Activated CD8-positive, alpha-beta T cell treated with anti-CD3 and anti-CD28 coated beads for 36 hours (primary cell): ENCODE measurements at regions not wholly inside any gene's neighbourhood (a gene's known extent, or its start where the extent isn't known, plus 50 kb on each side); places are given as distances from the start of the nearest gene placed in this dataset.

ENCODE experiments used
- ATAC-seq: fragments of 200-7000 bp; cut with Tn5 transposase; one replicate; pipeline ENCODE4 v1.10.0; 2021; ENCODE audit warnings: mild to moderate bottlenecking, moderate library complexity
- CTCF ChIA-PET: fragments of 350-600 bp; sonication (Branson Sonifier 250); formaldehyde crosslinking; loops from one replicate; lab custom pipeline; 2021; ENCODE audit warnings: antibody characterized with exemption; lab: Charles Lee
- POLR2A ChIA-PET: fragments of 350-600 bp; sonication (Branson Sonifier 250); formaldehyde crosslinking; loops from one replicate; lab custom pipeline; 2021; ENCODE audit warnings: antibody characterized with exemption; lab: Charles Lee
- DNase-seq: peaks from one replicate; pipeline ENCODE4 v3.0.0-alpha.2; 2020
- H3K27ac Mint-ChIP-seq: one replicate; pipeline ENCODE4 v1.8.0; 2021; ENCODE audit warnings: mild to moderate bottlenecking, mixed read lengths
- H3K27me3 Mint-ChIP-seq: one replicate; pipeline ENCODE4 v1.8.0; 2021; ENCODE audit warnings: mixed read lengths
- H3K36me3 Mint-ChIP-seq: one replicate; pipeline ENCODE4 v1.8.0; 2021; ENCODE audit warnings: low read depth, mixed read lengths
- H3K4me1 Mint-ChIP-seq: one replicate; pipeline ENCODE4 v1.8.0; 2021; ENCODE audit warnings: low read depth, mixed read lengths
- H3K4me3 Mint-ChIP-seq: one replicate; pipeline ENCODE4 v1.8.0; 2021; ENCODE audit warnings: mild to moderate bottlenecking, moderate library complexity, mixed read lengths
- H3K9me3 Mint-ChIP-seq: one replicate; pipeline ENCODE4 v1.8.0; 2021; ENCODE audit warnings: mixed read lengths
- CTCF ChIP-seq: fragments of 200-600 bp; IDR thresholded peaks from one replicate; pipeline ENCODE4 v1.8.0; 2022; ENCODE audit warnings: antibody characterized with exemption, mild to moderate bottlenecking
- intact Hi-C: fragments of 100-400 bp; cut with micrococcal nuclease; formaldehyde crosslinking; loops from one replicate; pipeline ENCODE4 v1.10.0; 2022

- peaks cover 13% of the 10 kb centered on the region for H3K27me3 Mint-ChIP-seq
- CTCF ChIA-PET, result no interaction called here
- ATAC-seq (no peak), DNase-seq (no peak)
- H3K9me3 Mint-ChIP-seq, result no peaks in the 10 kb centered on the region
- no peak overlapping the region for H3K4me3 Mint-ChIP-seq
- peaks cover 8% of the 10 kb centered on the region for H3K4me1 Mint-ChIP-seq
- no peak for TF ChIP-seq CTCF
- H3K27ac Mint-ChIP-seq, result no peak overlapping the region
- no peaks in the 10 kb centered on the region for H3K36me3 Mint-ChIP-seq
- POLR2A ChIA-PET, result interaction anchor here (0.7 kb wide), 1 partner anchor 106 kb away, joined by 3 read pairs; no protein-coding TSS in a partner anchor
- intact Hi-C loops, result no loop called here
These were observed 104.8 kb downstream of the SEC61B start for GRCh38 chr9:99326917-99327189.

- H3K9me3 Mint-ChIP-seq, result no peaks in the 10 kb centered on the region
- H3K4me1 Mint-ChIP-seq, result peaks cover 8% of the 10 kb centered on the region
- intact Hi-C loops, result no loop called here
- CTCF ChIA-PET, result interaction anchor here (0.6 kb wide), 1 partner anchor 9 kb away, joined by 3 read pairs; no protein-coding TSS in a partner anchor
- DNase-seq (no peak), ATAC-seq (no peak)
- no peak for TF ChIP-seq CTCF
- H3K4me3 Mint-ChIP-seq, result no peak overlapping the region
- H3K27ac Mint-ChIP-seq, result no peak overlapping the region
- H3K27me3 Mint-ChIP-seq, result peaks cover 12% of the 10 kb centered on the region
- H3K36me3 Mint-ChIP-seq, result no peaks in the 10 kb centered on the region
- POLR2A ChIA-PET, result no interaction called here
These were observed 105.6 kb downstream of the SEC61B start for GRCh38 chr9:99327667-99328066.

GRCh38 chr9:99335280-99335679, 113.2 kb downstream of the SEC61B start:
- DNase-seq (no peak), ATAC-seq (no peak)
- intact Hi-C loops, result no loop called here
- CTCF ChIA-PET, result interaction anchor here (2.4 kb wide), 1 partner anchor 104 kb away, joined by 7 read pairs; no protein-coding TSS in a partner anchor
- Mint-ChIP-seq H3K36me3 (no peaks in the 10 kb centered on the region), H3K27ac (no peak overlapping the region), H3K4me1 (peaks cover 3% of the 10 kb centered on the region), H3K27me3 (peaks cover 11% of the 10 kb centered on the region), H3K9me3 (no peaks in the 10 kb centered on the region), H3K4me3 (no peak overlapping the region)
- POLR2A ChIA-PET, result no interaction called here
- TF ChIP-seq CTCF, result no peak

- H3K27ac Mint-ChIP-seq, result no peak overlapping the region
- CTCF ChIA-PET, result interaction anchor here (2.4 kb wide), 1 partner anchor 105 kb away, joined by 7 read pairs; no protein-coding TSS in a partner anchor
- POLR2A ChIA-PET, result no interaction called here
- no peaks in the 10 kb centered on the region for H3K9me3 Mint-ChIP-seq
- intact Hi-C loops, result no loop called here
- H3K4me3 Mint-ChIP-seq, result no peak overlapping the region
- no peaks in the 10 kb centered on the region for H3K36me3 Mint-ChIP-seq
- H3K4me1 Mint-ChIP-seq, result peaks cover 3% of the 10 kb centered on the region
- peaks cover 11% of the 10 kb centered on the region for H3K27me3 Mint-ChIP-seq
- TF ChIP-seq CTCF, result no peak
- no peak for DNase-seq
- ATAC-seq, result no peak
These were observed 113.9 kb downstream of the SEC61B start for GRCh38 chr9:99336005-99336404.

- intact Hi-C loops, result no loop called here
- Mint-ChIP-seq H3K27me3 (peaks cover 11% of the 10 kb centered on the region), H3K27ac (no peak overlapping the region), H3K4me3 (no peak overlapping the region), H3K9me3 (no peaks in the 10 kb centered on the region), H3K36me3 (no peaks in the 10 kb centered on the region), H3K4me1 (peaks cover 3% of the 10 kb centered on the region)
- ATAC-seq (no peak), DNase-seq (no peak)
- no peak for TF ChIP-seq CTCF
- CTCF ChIA-PET, result interaction anchor here (2.4 kb wide), 1 partner anchor 105 kb away, joined by 7 read pairs; no protein-coding TSS in a partner anchor
- POLR2A ChIA-PET, result no interaction called here
These were observed 114.4 kb downstream of the SEC61B start for GRCh38 chr9:99336531-99336930.
